Ectodermal cell (in vitro differentiated cells): ENCODE measurements at regions not wholly inside any gene's neighbourhood (a gene's known extent, or its start where the extent isn't known, plus 50 kb on each side); places are given as distances from the start of the nearest gene placed in this dataset.
"Not testable (repeated sequence)": the region's sequence is repeated elsewhere in the genome, so short reads cannot be mapped to it uniquely, and the experiment has no call there.

Source experiments
- H3K27ac ChIP-seq: 2 replicates; pipeline ENCODE4 v1.7.0; 2013; ENCODE audit warnings: mild to moderate bottlenecking, low read depth, low read length; ENCODE audit not compliant: insufficient read depth, poor library complexity, severe bottlenecking
- H3K27me3 ChIP-seq: 2 replicates; pipeline ENCODE4 v1.7.0; 2013; ENCODE audit warnings: mild to moderate bottlenecking, low read length; ENCODE audit not compliant: insufficient read depth, control insufficient read depth, poor library complexity, severe bottlenecking
- H3K36me3 ChIP-seq: one replicate; pipeline ENCODE4 v1.7.0; 2013; ENCODE audit warnings: low read length; ENCODE audit not compliant: control insufficient read depth, insufficient read depth
- H3K4me1 ChIP-seq: one replicate; pipeline ENCODE4 v1.7.0; 2013; ENCODE audit warnings: low read length; ENCODE audit not compliant: control insufficient read depth, insufficient read depth
- H3K4me3 ChIP-seq: 2 replicates; pipeline ENCODE4 v1.7.0; 2013; ENCODE audit warnings: low read depth, low read length, control low read depth; ENCODE audit not compliant: insufficient read depth
- H3K9me3 ChIP-seq: 2 replicates; pipeline ENCODE4 v1.7.0; 2013; ENCODE audit warnings: mild to moderate bottlenecking, low read length, moderate library complexity; ENCODE audit not compliant: control insufficient read depth
- WGBS, 2 experiments: methylation state at CpG; one replicate each; pipeline ENCODE4 v1.1.7; 2013; ENCODE audit warnings: missing lambda C conversion rate in 2 of 2; 5-methylcytosine and 5-hydroxymethylcytosine counted together

GRCh38 chr13:111666164-111666776 is 345.8 kb downstream of the TEX29 start:
- H3K27me3 ChIP-seq = peaks cover 44% of the 10 kb centered on the region
- H3K36me3 ChIP-seq = no peaks in the 10 kb centered on the region
- H3K4me3 ChIP-seq = no peak overlapping the region
- no peaks in the 10 kb centered on the region for H3K9me3 ChIP-seq
- no peak overlapping the region for H3K27ac ChIP-seq
- 82 to 84% methylated on average over 18 of the region's 18 CpGs for WGBS, 2 experiments
- no peaks in the 10 kb centered on the region for H3K4me1 ChIP-seq

- Histone ChIP-seq H3K36me3 (no peaks in the 10 kb centered on the region), H3K27me3 (peaks cover 30% of the 10 kb centered on the region), H3K9me3 (no peaks in the 10 kb centered on the region), H3K4me1 (no peaks in the 10 kb centered on the region), H3K27ac (no peak overlapping the region), H3K4me3 (no peak overlapping the region)
- 94 to 95% methylated on average over 7 of the region's 7 CpGs for WGBS, 2 experiments
Observed at GRCh38 chr13:111667757-111668156, 347.3 kb downstream of the TEX29 start.

- WGBS, 2 experiments = 95% methylated on average over 30 of the region's 30 CpGs
- no peak overlapping the region for H3K4me3 ChIP-seq
- H3K27me3 ChIP-seq = peaks cover 23% of the 10 kb centered on the region
- no peaks in the 10 kb centered on the region for H3K9me3 ChIP-seq
- no peaks in the 10 kb centered on the region for H3K36me3 ChIP-seq
- H3K4me1 ChIP-seq = no peaks in the 10 kb centered on the region
- H3K27ac ChIP-seq = no peak overlapping the region
Observed at GRCh38 chr13:111668451-111668850, 348.0 kb downstream of the TEX29 start.

GRCh38 chr13:111672198-111672597 is 351.8 kb downstream of the TEX29 start:
- WGBS, 2 experiments = 100% methylated on average over 2 of the region's 7 CpGs; no CpG with 5 or more reads in 1 of the 2 experiments
- not testable (repeated sequence) for H3K36me3 ChIP-seq

GRCh38 chr13:111678120-111678882 is 357.9 kb downstream of the TEX29 start:
- not testable (repeated sequence) for H3K9me3 ChIP-seq, H3K4me3 ChIP-seq, H3K4me1 ChIP-seq, H3K27ac ChIP-seq, H3K36me3 ChIP-seq, H3K27me3 ChIP-seq
- WGBS, 2 experiments = no CpG with 5 or more reads among the region's 33 CpGs

More at GRCh38 chr13:111672198-111672597, 351.8 kb downstream of the TEX29 start:
- not testable (repeated sequence) for H3K4me3 ChIP-seq, H3K9me3 ChIP-seq, H3K4me1 ChIP-seq, H3K27me3 ChIP-seq, H3K27ac ChIP-seq

- WGBS, 2 experiments = no CpG with 5 or more reads among the region's 15 CpGs
- H3K4me3 ChIP-seq, H3K9me3 ChIP-seq, H3K27me3 ChIP-seq, H3K27ac ChIP-seq, H3K36me3 ChIP-seq, H3K4me1 ChIP-seq: not testable (repeated sequence)
Observed at GRCh38 chr13:111679645-111680044, 359.2 kb downstream of the TEX29 start.

- not testable (repeated sequence) for H3K4me3 ChIP-seq, H3K4me1 ChIP-seq, H3K27ac ChIP-seq, H3K9me3 ChIP-seq, H3K27me3 ChIP-seq, H3K36me3 ChIP-seq
- no CpG with 5 or more reads among the region's 13 CpGs for WGBS, 2 experiments
Observed at GRCh38 chr13:111680100-111680499, 359.7 kb downstream of the TEX29 start.

- not testable (repeated sequence) for H3K4me3 ChIP-seq, H3K27ac ChIP-seq, H3K9me3 ChIP-seq, H3K36me3 ChIP-seq, H3K4me1 ChIP-seq, H3K27me3 ChIP-seq
- no CpG with 5 or more reads among the region's 2 CpGs for WGBS, 2 experiments
Observed at GRCh38 chr13:111692028-111692427, 371.6 kb downstream of the TEX29 start.

- not testable (repeated sequence) for H3K4me3 ChIP-seq, H3K4me1 ChIP-seq, H3K36me3 ChIP-seq, H3K9me3 ChIP-seq, H3K27ac ChIP-seq, H3K27me3 ChIP-seq
- no CpG with 5 or more reads among the region's 11 CpGs for WGBS, 2 experiments
Observed at GRCh38 chr13:111696121-111696520, 370.8 kb upstream of the SOX1 start.

- H3K4me1 ChIP-seq, H3K27ac ChIP-seq, H3K4me3 ChIP-seq, H3K36me3 ChIP-seq, H3K9me3 ChIP-seq, H3K27me3 ChIP-seq: not testable (repeated sequence)
- WGBS, 2 experiments = no CpG with 5 or more reads among the region's 5 CpGs
Observed at GRCh38 chr13:111702059-111702458, 364.9 kb upstream of the SOX1 start.
